ENCODE measurements at regions not wholly inside any gene's neighbourhood (a gene's known extent, or its start where the extent isn't known, plus 50 kb on each side); places are given as distances from the start of the nearest gene placed in this dataset.

- TF ChIP-seq EZH2 (IDR thresholded peaks at IDR 0.05; ENCODE audit: borderline replicate concordance, insufficient read depth, low read depth, low read length, poor library complexity, severe bottlenecking) (no peak), CTCF (IDR thresholded peaks at IDR 0.05) (no peak)
Observed at GRCh38 chr6:88220493-88220892, 54.3 kb upstream of the CNR1 start.

All from B cell (primary cell).